Effector memory CD8-positive, alpha-beta T cell (primary cell): ENCODE measurements at regions not wholly inside any gene's neighbourhood (a gene's known extent, or its start where the extent isn't known, plus 50 kb on each side); places are given as distances from the start of the nearest gene placed in this dataset.
"Not testable (repeated sequence)": the region's sequence is repeated elsewhere in the genome, so short reads cannot be mapped to it uniquely, and the experiment has no call there.

ENCODE experiments used
- ATAC-seq: fragments of 150-1000 bp; cut with Tn5 transposase; replicated peaks from 2 replicates; pipeline ENCODE4 v1.10.0; 2021; ENCODE audit warnings: mild to moderate bottlenecking, moderate library complexity
- DNase-seq, 3 experiments: peaks; one replicate each; pipeline ENCODE4 v3.0.0; 2021
- H3K27ac Mint-ChIP-seq, 2 donors: one replicate each; pipeline ENCODE4 v1.8.0; 2022; ENCODE audit warnings: mild to moderate bottlenecking in 2 of 2, mixed read lengths in 2 of 2, moderate library complexity in 2 of 2
- H3K27me3 Mint-ChIP-seq, 2 donors: one replicate each; pipeline ENCODE4 v1.8.0; 2022; ENCODE audit warnings: mixed read lengths in 2 of 2
- H3K36me3 Mint-ChIP-seq: one replicate; pipeline ENCODE4 v1.8.0; 2022; ENCODE audit warnings: mild to moderate bottlenecking, moderate library complexity, mixed read lengths; ENCODE audit not compliant: insufficient read depth
- H3K4me1 Mint-ChIP-seq, 2 donors: one replicate each; pipeline ENCODE4 v1.8.0; 2022; ENCODE audit warnings: low read depth in 2 of 2, mixed read lengths in 2 of 2
- H3K4me3 Mint-ChIP-seq, 2 donors: one replicate each; pipeline ENCODE4 v1.8.0; 2022; ENCODE audit warnings: mild to moderate bottlenecking in 2 of 2, mixed read lengths in 2 of 2, moderate library complexity in 2 of 2
- H3K9me3 Mint-ChIP-seq, 2 donors: one replicate each; pipeline ENCODE4 v1.8.0; 2022; ENCODE audit warnings: mixed read lengths in 2 of 2

- ATAC-seq (no peak), DNase-seq (no peak)
- H3K4me1 Mint-ChIP-seq: no peaks in the 10 kb centered on the region
- peaks cover under 1% of the 10 kb centered on the region for H3K36me3 Mint-ChIP-seq
- H3K27ac Mint-ChIP-seq: no peak overlapping the region
- H3K27me3 Mint-ChIP-seq: no peaks in the 10 kb centered on the region
- H3K9me3 Mint-ChIP-seq: peaks cover 13 to 28% of the 10 kb centered on the region in 2 donors
- H3K4me3 Mint-ChIP-seq: no peak overlapping the region
These were observed 320.0 kb upstream of the LRRC4C start for GRCh38 chr11:41779401-41779960.

GRCh38 chr11:41781441-41781840, 322.0 kb upstream of the LRRC4C start:
- Mint-ChIP-seq H3K36me3 (peaks cover 4% of the 10 kb centered on the region), H3K27ac (no peak overlapping the region), H3K9me3 (peaks cover 22 to 34% of the 10 kb centered on the region in 2 donors), H3K27me3 (no peaks in the 10 kb centered on the region), H3K4me1 (no peaks in the 10 kb centered on the region), H3K4me3 (no peak overlapping the region)
- ATAC-seq (no peak), DNase-seq (no peak)

- H3K4me3 Mint-ChIP-seq: no peak overlapping the region
- H3K27ac Mint-ChIP-seq: no peak overlapping the region
- peaks cover 4% of the 10 kb centered on the region for H3K36me3 Mint-ChIP-seq
- H3K9me3 Mint-ChIP-seq: peaks cover 18 to 37% of the 10 kb centered on the region in 2 donors
- no peak for DNase-seq
- no peaks in the 10 kb centered on the region for H3K4me1 Mint-ChIP-seq
- ATAC-seq: no peak
- H3K27me3 Mint-ChIP-seq: no peaks in the 10 kb centered on the region
These were observed 325.3 kb upstream of the LRRC4C start for GRCh38 chr11:41784513-41785335.

- H3K36me3 Mint-ChIP-seq: peaks cover 4% of the 10 kb centered on the region
- H3K4me3 Mint-ChIP-seq: no peak overlapping the region
- H3K27ac Mint-ChIP-seq: no peak overlapping the region
These were observed 326.6 kb upstream of the LRRC4C start for GRCh38 chr11:41786087-41786486.

GRCh38 chr11:41788177-41788576, 328.7 kb upstream of the LRRC4C start:
- Mint-ChIP-seq H3K9me3 (peaks cover 28 to 29% of the 10 kb centered on the region in 2 donors), H3K4me3 (no peak overlapping the region), H3K27ac (no peak overlapping the region), H3K36me3 (peaks cover 4% of the 10 kb centered on the region), H3K4me1 (no peaks in the 10 kb centered on the region), H3K27me3 (no peaks in the 10 kb centered on the region)
- ATAC-seq (no peak), DNase-seq (no peak)

More at GRCh38 chr11:41786087-41786486, 326.6 kb upstream of the LRRC4C start:
- DNase-seq (no peak), ATAC-seq (no peak)
- Mint-ChIP-seq H3K9me3 (peaks cover 23 to 37% of the 10 kb centered on the region in 2 donors), H3K27me3 (no peaks in the 10 kb centered on the region), H3K4me1 (no peaks in the 10 kb centered on the region)

- H3K27me3 Mint-ChIP-seq: no peaks in the 10 kb centered on the region
- H3K4me1 Mint-ChIP-seq: no peaks in the 10 kb centered on the region
- DNase-seq (no peak), ATAC-seq (no peak)
- H3K36me3 Mint-ChIP-seq: peaks cover 4% of the 10 kb centered on the region
- peaks cover 25 to 26% of the 10 kb centered on the region in 2 donors for H3K9me3 Mint-ChIP-seq
- no peak overlapping the region for H3K27ac Mint-ChIP-seq
- no peak overlapping the region for H3K4me3 Mint-ChIP-seq
These were observed 329.9 kb upstream of the LRRC4C start for GRCh38 chr11:41789376-41789775.

GRCh38 chr11:41795004-41795403, 335.6 kb upstream of the LRRC4C start:
- Mint-ChIP-seq H3K27me3 (no peaks in the 10 kb centered on the region), H3K4me1 (no peaks in the 10 kb centered on the region), H3K27ac (no peak overlapping the region), H3K4me3 (no peak overlapping the region), H3K36me3 (no peaks in the 10 kb centered on the region), H3K9me3 (peaks cover 6 to 12% of the 10 kb centered on the region in 2 donors)
- DNase-seq (no peak), ATAC-seq (no peak)

- Mint-ChIP-seq H3K9me3 (peaks cover 5 to 22% of the 10 kb centered on the region in 2 donors), H3K4me1 (no peaks in the 10 kb centered on the region), H3K36me3 (no peaks in the 10 kb centered on the region), H3K27me3 (no peaks in the 10 kb centered on the region), H3K27ac (no peak overlapping the region), H3K4me3 (no peak overlapping the region)
- ATAC-seq: no peak
- DNase-seq: no peak
These were observed 340.3 kb upstream of the LRRC4C start for GRCh38 chr11:41799754-41800153.

- H3K27me3 Mint-ChIP-seq: no peaks in the 10 kb centered on the region
- no peaks in the 10 kb centered on the region for H3K4me1 Mint-ChIP-seq
- no peaks in the 10 kb centered on the region for H3K36me3 Mint-ChIP-seq
- peaks cover 9 to 22% of the 10 kb centered on the region in 2 donors for H3K9me3 Mint-ChIP-seq
- no peak overlapping the region for H3K27ac Mint-ChIP-seq
- DNase-seq (no peak), ATAC-seq (no peak)
- no peak overlapping the region for H3K4me3 Mint-ChIP-seq
These were observed 344.4 kb upstream of the LRRC4C start for GRCh38 chr11:41803895-41804294.

- no peaks in the 10 kb centered on the region for H3K27me3 Mint-ChIP-seq
- DNase-seq (no peak), ATAC-seq (no peak)
- H3K27ac Mint-ChIP-seq: no peak overlapping the region
- no peaks in the 10 kb centered on the region for H3K4me1 Mint-ChIP-seq
- H3K4me3 Mint-ChIP-seq: no peak overlapping the region
- H3K36me3 Mint-ChIP-seq: no peaks in the 10 kb centered on the region
- H3K9me3 Mint-ChIP-seq: peaks cover 1 to 5% of the 10 kb centered on the region in 2 donors
These were observed 356.9 kb upstream of the LRRC4C start for GRCh38 chr11:41816396-41816795.

GRCh38 chr11:41824287-41824686, 364.8 kb upstream of the LRRC4C start:
- H3K27ac Mint-ChIP-seq, ATAC-seq, H3K27me3 Mint-ChIP-seq, DNase-seq, H3K4me3 Mint-ChIP-seq, H3K4me1 Mint-ChIP-seq, H3K36me3 Mint-ChIP-seq: not testable (repeated sequence)
- H3K9me3 Mint-ChIP-seq: peaks cover 4 to 13% of the 10 kb centered on the region in 2 donors

- H3K27ac Mint-ChIP-seq: no peak overlapping the region
- ATAC-seq (no peak), DNase-seq (no peak)
- no peak overlapping the region for H3K4me3 Mint-ChIP-seq
- H3K36me3 Mint-ChIP-seq: no peaks in the 10 kb centered on the region
- peaks cover 4 to 13% of the 10 kb centered on the region in 2 donors for H3K9me3 Mint-ChIP-seq
- no peaks in the 10 kb centered on the region for H3K4me1 Mint-ChIP-seq
- no peaks in the 10 kb centered on the region for H3K27me3 Mint-ChIP-seq
These were observed 366.6 kb upstream of the LRRC4C start for GRCh38 chr11:41826085-41826484.

- no peak overlapping the region for H3K4me3 Mint-ChIP-seq
- H3K9me3 Mint-ChIP-seq: peaks cover 8 to 9% of the 10 kb centered on the region in 2 donors
- no peaks in the 10 kb centered on the region for H3K36me3 Mint-ChIP-seq
- H3K27me3 Mint-ChIP-seq: no peaks in the 10 kb centered on the region
- no peak overlapping the region for H3K27ac Mint-ChIP-seq
- H3K4me1 Mint-ChIP-seq: no peaks in the 10 kb centered on the region
- DNase-seq (no peak), ATAC-seq (no peak)
These were observed 377.0 kb upstream of the LRRC4C start for GRCh38 chr11:41836431-41836830.

GRCh38 chr11:41842673-41843072, 383.2 kb upstream of the LRRC4C start:
- Mint-ChIP-seq H3K4me3 (no peak overlapping the region), H3K27me3 (no peaks in the 10 kb centered on the region), H3K4me1 (no peaks in the 10 kb centered on the region), H3K27ac (no peak overlapping the region), H3K9me3 (peaks cover 2 to 8% of the 10 kb centered on the region in 2 donors), H3K36me3 (no peaks in the 10 kb centered on the region)
- ATAC-seq: no peak
- no peak for DNase-seq
